VCaP (cell line): ENCODE measurements at regions not wholly inside any gene's neighbourhood (a gene's known extent, or its start where the extent isn't known, plus 50 kb on each side); places are given as distances from the start of the nearest gene placed in this dataset.
A peak's percentile ranks its signal among the peaks of the same experiment; 100 is the strongest.

Source experiments
- H3K27ac ChIP-seq: fragments of 450-650 bp; 2 replicates; pipeline ENCODE4 v1.5.1; 2017
- CTCF ChIP-seq: fragments of 450-650 bp; conservative IDR thresholded peaks from 2 replicates; pipeline ENCODE4 v1.5.1; 2017; ENCODE audit warnings: mild to moderate bottlenecking, moderate library complexity

- H3K27ac ChIP-seq = no peak overlapping the region
- no peak for TF ChIP-seq CTCF
These were observed 148.0 kb upstream of the TPM1 start for GRCh38 chr15:62894322-62895085.

- H3K27ac ChIP-seq = no peak overlapping the region
- no peak for TF ChIP-seq CTCF
These were observed 147.2 kb upstream of the TPM1 start for GRCh38 chr15:62895139-62895866.

GRCh38 chr15:62895905-62896316 lies 146.6 kb upstream of the TPM1 start:
- peak overlapping the region; percentile 62; the same call in 1 of the 2 replicates for H3K27ac ChIP-seq
- no peak for TF ChIP-seq CTCF

- peak overlapping the region; percentile 62; the same call in 1 of the 2 replicates for H3K27ac ChIP-seq
- TF ChIP-seq CTCF = no peak
These were observed 146.1 kb upstream of the TPM1 start for GRCh38 chr15:62896380-62896866.

GRCh38 chr15:62896969-62897486 lies 145.5 kb upstream of the TPM1 start:
- no peak for TF ChIP-seq CTCF
- H3K27ac ChIP-seq = peak overlapping the region; percentile 62; the same call in 1 of the 2 replicates

GRCh38 chr15:62897634-62898033 lies 144.9 kb upstream of the TPM1 start:
- no peak for TF ChIP-seq CTCF
- H3K27ac ChIP-seq = peak overlapping the region; percentile 62

- peak; percentile 67 for TF ChIP-seq CTCF
- H3K27ac ChIP-seq = peak overlapping the region; percentile 62
These were observed 143.5 kb upstream of the TPM1 start for GRCh38 chr15:62899090-62899493.
